ENCODE measurements at regions not wholly inside any gene's neighbourhood (a gene's known extent, or its start where the extent isn't known, plus 50 kb on each side); places are given as distances from the start of the nearest gene placed in this dataset.

DNA sequence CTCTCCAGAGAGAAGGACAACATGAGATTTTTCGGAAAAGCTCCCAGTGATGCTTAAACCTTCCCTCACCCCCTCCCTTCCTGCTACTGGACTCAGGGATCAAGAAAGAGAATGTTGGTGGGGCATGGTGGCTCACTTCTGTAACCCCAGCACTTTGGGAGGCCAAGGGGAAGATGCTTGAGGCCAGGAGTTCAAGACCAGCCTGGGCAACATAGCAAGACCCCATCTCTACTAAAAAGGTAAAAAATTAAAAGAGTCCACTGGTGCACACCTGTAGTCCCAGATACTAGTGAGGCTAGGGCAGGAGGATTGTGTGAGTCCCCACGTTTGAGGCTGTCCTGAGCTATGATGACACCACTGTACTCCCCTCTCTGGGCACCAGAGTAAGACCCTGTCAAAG lies 162.9 kb upstream of the RAB4A start:
- intact Hi-C loops (cut with DNase I) = no loop called here
- no peak for ATAC-seq

DNA sequence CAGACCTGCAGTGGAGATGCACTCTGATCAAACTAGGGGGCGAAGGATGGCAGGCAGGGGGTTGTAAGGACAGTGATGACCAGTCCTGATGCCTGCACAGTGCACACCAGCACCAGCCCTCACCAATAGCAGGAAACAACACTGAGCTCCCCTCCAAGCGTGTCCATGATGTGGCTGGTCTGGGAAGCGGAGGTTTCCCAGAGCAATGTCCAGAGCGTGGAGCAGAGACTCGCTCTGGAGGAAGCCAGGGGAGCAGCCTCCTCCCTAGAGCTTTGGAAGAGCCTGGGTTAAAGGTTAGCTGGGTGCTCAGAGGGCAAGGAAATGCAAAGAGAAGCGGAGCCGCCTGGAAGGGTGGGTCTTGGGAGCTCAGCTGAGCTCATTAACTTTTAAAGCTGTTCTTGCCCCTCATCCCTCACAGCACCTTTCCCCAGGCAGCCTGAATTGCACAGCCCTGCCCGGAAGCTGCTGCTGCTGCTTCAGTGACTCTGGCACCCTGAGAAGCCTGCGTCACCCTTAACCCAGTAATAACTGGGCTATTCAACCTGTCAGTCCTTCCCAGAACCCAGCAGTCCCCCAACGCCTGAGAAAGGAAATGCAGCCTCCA lies 162.2 kb upstream of the RAB4A start:
- intact Hi-C loops (cut with DNase I) = no loop called here
- no peak overlapping the region for H3K4me3 ChIP-seq
- no peaks in the 10 kb centered on the region for H3K36me3 ChIP-seq
- H3K27me3 ChIP-seq = no peaks in the 10 kb centered on the region
- TF ChIP-seq CTCF (IDR thresholded peaks at IDR 0.05) = no peak
- TF ChIP-seq POLR2A (IDR thresholded peaks at IDR 0.05) = peak; percentile 31
- peaks cover 0 to 75% (median 35%) of the 10 kb centered on the region in 4 donors for H3K4me1 ChIP-seq
- WGBS (ENCODE audit: insufficient coverage, low coverage, low lambda C conversion rate, missing lambda C conversion rate) = 8% methylated on average over 3 of the region's 10 CpGs
- ATAC-seq = peak; percentile 56 to 71 (median 66)
- H3K27ac ChIP-seq = peak overlapping the region; percentile 45 to 68 (median 55)
- DNase-seq = peak; percentile 62 to 71 (median 67)
- H3K9me3 ChIP-seq = no peaks in the 10 kb centered on the region

More for the DNA sequence above, 162.9 kb upstream of the RAB4A start:
- H3K27ac ChIP-seq = peak overlapping the region in 1 of 3 donors; percentile 74
- TF ChIP-seq CTCF (IDR thresholded peaks at IDR 0.05) = no peak
- no peak for TF ChIP-seq POLR2A (IDR thresholded peaks at IDR 0.05)
- peak in 1 of 3 donors; percentile 30 for DNase-seq
- H3K4me1 ChIP-seq = peaks cover 0 to 82% (median 38%) of the 10 kb centered on the region in 4 donors
- no peaks in the 10 kb centered on the region for H3K36me3 ChIP-seq
- no peak overlapping the region for H3K4me3 ChIP-seq
- H3K9me3 ChIP-seq = no peaks in the 10 kb centered on the region
- 82% methylated on average over 2 of the region's 2 CpGs for WGBS (ENCODE audit: insufficient coverage, low coverage, low lambda C conversion rate, missing lambda C conversion rate)
- no peaks in the 10 kb centered on the region for H3K27me3 ChIP-seq

DNA sequence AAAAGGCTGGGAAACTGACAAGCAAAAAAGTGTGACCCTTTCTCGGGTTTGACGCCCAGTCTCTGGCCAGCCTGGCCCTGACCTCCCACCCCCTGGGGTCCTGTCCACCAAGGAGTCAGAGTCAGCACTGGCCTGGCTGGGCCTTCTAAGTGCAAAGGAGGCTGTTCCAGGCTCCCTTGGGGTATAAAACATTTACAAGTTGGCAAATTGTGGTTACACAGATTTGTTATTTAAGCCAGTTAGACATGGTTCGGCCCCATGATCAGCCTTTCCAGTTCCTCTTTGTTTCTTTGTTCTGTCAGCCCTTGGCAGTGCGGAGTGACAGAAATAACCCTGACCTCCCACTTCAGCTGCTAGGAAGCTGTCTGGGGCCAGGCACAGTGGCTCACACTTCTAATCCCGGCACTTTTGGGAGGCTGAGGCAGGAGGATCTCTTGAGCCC lies 161.6 kb upstream of the RAB4A start:
- Histone ChIP-seq H3K4me3 (no peak overlapping the region), H3K4me1 (peaks cover 0 to 70% (median 34%) of the 10 kb centered on the region in 4 donors), H3K27ac (peak overlapping the region; percentile 45 to 68 (median 55)), H3K27me3 (no peaks in the 10 kb centered on the region), H3K36me3 (no peaks in the 10 kb centered on the region), H3K9me3 (no peaks in the 10 kb centered on the region)
- TF ChIP-seq POLR2A (IDR thresholded peaks at IDR 0.05) (no peak), CTCF (IDR thresholded peaks at IDR 0.05) (no peak)
- intact Hi-C loops (cut with DNase I) = no loop called here
- ATAC-seq = peak in 3 of 4 donors; percentile 9 to 22 (median 17)
- WGBS (ENCODE audit: insufficient coverage, low coverage, low lambda C conversion rate, missing lambda C conversion rate) = 37% methylated on average over 5 of the region's 5 CpGs
- DNase-seq = peak in 1 of 3 donors; percentile 55

- H3K36me3 ChIP-seq = no peaks in the 10 kb centered on the region
- 33% methylated on average over 1 of the region's 1 CpG for WGBS (ENCODE audit: insufficient coverage, low coverage, low lambda C conversion rate, missing lambda C conversion rate)
- ATAC-seq (no peak), DNase-seq (no peak)
- intact Hi-C loops (cut with DNase I) = no loop called here
- H3K27ac ChIP-seq = peak overlapping the region in 2 of 3 donors; percentile 55
- no peak for TF ChIP-seq POLR2A (IDR thresholded peaks at IDR 0.05)
- TF ChIP-seq CTCF (IDR thresholded peaks at IDR 0.05) = no peak
- H3K9me3 ChIP-seq = no peaks in the 10 kb centered on the region
- H3K4me1 ChIP-seq = peaks cover 0 to 54% (median 25%) of the 10 kb centered on the region in 4 donors
- no peak overlapping the region for H3K4me3 ChIP-seq
- H3K27me3 ChIP-seq = no peaks in the 10 kb centered on the region
These were observed 159.9 kb upstream of the RAB4A start for GRCh38 chr1:229110986-229111385.

Data from right lobe of liver (tissue), 6 donors.